NCI-H2171 treated with DMSO at 0.1 percent for 48 hours (cell line): ENCODE measurements at regions not wholly inside any gene's neighbourhood (a gene's known extent, or its start where the extent isn't known, plus 50 kb on each side); places are given as distances from the start of the nearest gene placed in this dataset.
"Not testable (repeated sequence)": the region's sequence is repeated elsewhere in the genome, so short reads cannot be mapped to it uniquely, and the experiment has no call there.

Experiments
- DNase-seq: peaks from one replicate; lab custom pipeline; 2025; lab: John Stamatoyannopoulos, UW

GRCh38 chr1:29686012-29686930, 449.9 kb downstream of the PTPRU start:
- no peak for DNase-seq

GRCh38 chr1:29685387-29685786, 449.1 kb downstream of the PTPRU start:
- no peak for DNase-seq

GRCh38 chr1:29684141-29684540, 447.8 kb downstream of the PTPRU start:
- no peak for DNase-seq

DNA sequence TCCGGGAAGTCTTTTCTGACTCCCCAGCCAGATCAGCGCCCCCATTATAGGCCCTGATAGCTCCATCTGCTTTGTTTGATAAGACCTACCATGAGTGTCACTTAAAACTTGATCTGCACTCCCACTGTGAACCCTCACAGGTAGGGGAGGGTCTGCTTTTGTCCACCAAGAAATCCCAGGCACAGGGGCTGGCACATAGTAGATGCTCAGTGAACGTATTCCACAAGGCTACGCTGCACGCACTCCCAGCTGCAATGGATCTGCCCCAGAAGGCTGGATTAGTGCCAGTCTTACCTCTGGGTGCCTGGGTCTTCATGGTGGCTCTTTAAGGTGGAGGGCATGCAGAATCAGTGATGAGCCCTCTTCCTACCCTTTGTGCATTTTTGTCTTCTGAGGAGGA, 447.1 kb downstream of the PTPRU start:
- DNase-seq: no peak

GRCh38 chr1:29682919-29683295, 446.6 kb downstream of the PTPRU start:
- DNase-seq: no peak

DNA sequence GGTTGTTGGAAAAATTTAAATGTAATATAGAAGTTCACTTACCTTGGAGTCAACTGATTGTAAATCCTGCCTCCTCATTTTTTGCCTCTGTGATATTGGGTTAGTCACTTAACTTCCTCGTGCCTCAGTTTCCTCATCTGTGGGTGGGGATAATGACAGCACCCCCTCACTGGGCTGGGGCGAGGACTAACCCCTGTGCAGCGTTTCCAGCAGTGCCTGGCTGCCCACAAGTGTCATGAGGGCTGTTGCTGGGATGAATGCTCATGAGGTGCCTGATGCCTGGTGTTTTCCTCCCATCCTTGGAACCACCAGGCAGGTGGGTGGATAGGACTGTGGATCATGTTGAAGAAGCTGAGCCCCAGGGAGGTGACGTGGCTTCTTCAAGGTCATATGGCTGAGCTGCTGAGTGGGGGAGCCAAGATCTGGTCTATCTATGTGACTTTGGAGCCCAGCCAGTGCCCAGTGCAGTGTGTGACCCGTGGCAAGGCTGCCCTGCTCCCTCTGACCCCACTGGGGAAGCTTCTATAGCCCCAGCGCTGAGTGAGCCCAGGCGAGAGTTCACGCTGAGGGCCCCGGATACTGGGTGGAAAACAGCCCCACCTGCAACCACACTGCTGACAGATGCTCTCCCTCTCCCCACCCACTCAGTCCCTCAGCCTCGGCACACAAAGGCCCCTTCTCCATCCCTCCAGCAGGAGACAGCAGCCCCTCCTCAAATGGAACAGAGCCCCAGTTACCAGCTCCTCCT, 446.0 kb downstream of the PTPRU start:
- peak; percentile 86 for DNase-seq

- DNase-seq: not testable (repeated sequence)
Measured at GRCh38 chr1:29681416-29681815, 445.1 kb downstream of the PTPRU start.

DNA sequence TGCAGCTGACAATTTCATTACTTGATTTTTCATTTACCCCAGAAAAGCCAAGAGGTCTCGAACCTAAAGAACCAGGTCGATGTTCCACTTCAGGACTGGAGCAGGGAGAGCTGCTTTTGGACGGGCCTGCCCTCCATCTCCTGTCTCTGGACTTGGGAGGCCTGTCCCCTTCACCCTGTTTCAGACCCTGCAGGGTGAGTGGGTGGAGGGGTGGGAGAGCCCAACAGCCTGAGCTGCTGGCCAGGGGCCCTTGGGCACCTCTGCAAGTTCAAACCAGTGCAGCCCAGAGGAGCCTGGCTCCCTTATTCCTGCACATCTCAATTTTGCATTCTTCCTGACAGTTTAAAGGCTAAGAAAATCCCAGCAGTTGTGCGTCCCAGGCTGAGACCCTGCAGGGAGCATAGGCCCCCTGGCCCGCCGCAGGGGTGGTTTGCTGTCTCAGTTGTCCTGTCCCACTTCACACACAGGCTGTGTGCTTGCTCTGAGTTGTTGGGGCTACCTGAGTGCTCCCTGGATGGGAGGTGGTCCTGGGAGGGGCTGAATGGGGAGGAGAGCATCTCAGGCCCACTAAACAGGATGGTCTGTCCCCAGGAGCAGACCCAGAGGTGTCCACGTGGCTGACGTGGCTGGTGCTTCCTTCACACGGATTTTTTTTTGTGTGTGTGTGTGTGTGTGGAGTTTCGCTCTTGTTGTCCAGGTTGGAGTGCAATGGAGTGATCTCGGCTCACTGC, 443.7 kb downstream of the PTPRU start:
- no peak for DNase-seq

DNA sequence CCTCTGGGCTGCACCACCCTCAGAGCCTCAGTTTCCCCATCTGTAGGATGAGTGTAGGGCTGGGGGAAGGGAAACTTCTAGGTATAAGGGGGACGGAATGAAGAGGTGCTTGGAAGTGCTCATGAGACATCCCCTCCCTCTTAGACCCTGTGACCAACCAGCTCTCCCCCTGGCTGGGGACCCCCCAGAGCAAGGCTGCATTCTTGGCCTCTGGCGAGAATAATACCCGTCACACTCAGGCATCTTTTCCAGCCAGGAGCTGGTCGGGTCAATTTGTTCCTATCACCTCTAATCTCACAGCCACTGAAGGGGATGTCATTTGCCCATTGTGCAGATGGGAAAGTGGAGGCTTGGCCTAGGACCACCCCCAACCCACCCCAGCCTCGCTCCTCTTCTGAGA, 443.0 kb downstream of the PTPRU start:
- DNase-seq: no peak

- peak; percentile 96 for DNase-seq
Measured at GRCh38 chr1:29677028-29678024, 441.0 kb downstream of the PTPRU start.

DNA sequence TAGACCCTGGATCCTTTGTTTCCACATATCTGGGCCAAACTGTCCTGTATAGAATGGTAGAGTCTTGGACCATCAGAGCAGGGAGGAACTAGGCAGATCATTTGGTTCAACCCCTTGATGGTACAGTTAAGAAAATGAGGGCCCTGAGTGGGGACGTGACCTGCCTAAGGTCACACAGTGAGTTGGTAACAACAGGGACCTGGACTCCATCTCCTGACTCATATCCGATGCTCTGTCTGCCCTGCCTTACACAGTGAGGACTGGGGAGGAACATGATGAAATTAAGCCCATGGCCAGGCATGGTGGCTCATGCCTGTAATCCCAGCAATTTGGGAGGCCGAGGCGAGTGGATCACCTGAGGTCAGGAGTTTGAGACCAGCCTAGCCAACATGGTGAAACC, 440.2 kb downstream of the PTPRU start:
- DNase-seq: no peak

DNA sequence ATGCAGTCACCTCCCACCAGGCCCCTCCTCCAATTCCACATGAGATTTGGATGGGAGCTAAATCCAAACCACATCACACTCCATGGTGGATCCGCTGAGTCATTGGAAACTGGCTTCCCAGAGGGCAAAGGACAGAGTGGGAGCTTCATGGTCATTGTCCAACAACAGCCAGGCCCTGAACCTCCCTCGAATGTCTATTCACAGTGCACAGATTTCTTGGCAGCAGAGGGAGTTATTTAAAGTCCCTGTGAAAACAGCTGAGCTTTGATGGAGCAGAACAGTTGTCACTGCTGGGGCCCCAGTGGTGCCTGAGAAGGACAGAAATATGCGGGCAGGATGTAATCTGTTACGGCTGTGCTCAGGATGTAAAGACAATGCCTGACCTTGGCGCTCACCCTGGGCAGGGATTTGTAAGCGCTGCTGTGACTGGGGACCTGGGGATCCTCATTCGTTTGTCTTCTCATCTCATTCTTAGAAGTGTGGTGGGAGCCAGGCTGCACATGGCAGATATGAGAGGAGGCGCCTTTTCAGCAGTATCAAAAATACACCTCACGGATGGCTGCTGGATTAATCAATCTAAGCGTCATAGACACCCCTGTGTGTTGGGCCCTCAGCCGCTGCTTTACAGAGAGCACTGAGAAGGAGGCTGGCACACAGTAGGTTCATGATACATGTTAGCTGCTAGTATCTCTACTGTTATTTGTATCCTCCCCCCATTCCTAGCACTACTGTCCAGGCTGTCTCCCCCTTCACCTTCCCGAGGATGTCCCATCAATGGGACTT, 439.4 kb downstream of the PTPRU start:
- DNase-seq: no peak

DNA sequence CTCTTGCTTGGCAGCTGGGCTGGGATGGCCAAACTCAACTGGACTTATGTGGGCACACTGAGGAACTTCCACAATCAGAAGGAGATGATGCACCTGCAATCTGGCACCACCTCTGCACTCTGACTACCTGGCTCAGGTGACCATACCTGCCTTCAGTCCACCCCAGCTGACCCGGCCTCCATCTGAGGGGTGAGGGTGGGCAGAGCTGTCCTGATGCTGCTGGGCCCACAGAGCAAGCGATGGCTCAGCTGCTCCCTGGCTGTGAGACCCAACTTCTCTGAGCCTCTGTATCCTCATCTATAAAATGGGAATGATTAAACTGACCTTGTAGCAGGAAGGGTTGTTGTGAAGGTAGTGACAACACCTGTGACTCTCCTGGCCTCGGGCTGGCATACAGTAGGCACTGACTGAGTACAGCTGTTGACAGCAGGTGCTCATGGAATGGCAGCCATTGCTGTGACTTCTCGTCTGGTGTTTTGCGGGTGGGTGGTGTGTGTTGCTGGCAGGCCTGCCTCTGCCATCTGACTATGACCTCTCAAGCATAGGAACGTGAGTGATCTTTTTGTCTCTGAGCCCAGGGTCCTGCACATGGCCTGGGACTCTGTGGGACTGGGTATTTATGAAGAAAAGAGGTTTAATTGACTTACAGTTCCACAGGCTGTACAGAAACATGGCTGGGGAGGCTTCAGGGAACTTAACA, 438.5 kb downstream of the PTPRU start:
- DNase-seq: no peak

GRCh38 chr1:29673669-29674626, 437.6 kb downstream of the PTPRU start:
- no peak for DNase-seq

DNA sequence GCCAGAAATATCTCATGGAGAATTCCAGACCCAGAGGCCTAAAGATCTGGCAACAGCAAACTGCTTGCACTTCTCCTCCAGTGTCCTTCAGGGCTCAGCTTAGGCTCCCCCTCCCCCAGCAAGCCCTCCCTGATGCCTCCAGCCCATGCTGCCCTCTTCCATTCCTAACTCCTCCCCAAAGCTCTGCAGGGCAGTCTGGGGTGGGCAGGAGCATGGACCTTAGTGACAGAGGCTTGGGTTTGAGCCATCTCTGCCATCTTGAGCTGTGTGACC, 436.8 kb downstream of the PTPRU start:
- no peak for DNase-seq

GRCh38 chr1:29672416-29673227, 436.3 kb downstream of the PTPRU start:
- peak; percentile 35 for DNase-seq

- no peak for DNase-seq
Measured at GRCh38 chr1:29671446-29672356, 435.4 kb downstream of the PTPRU start.
